Gastrocnemius medialis (tissue), 4 donors: ENCODE measurements at regions not wholly inside any gene's neighbourhood (a gene's known extent, or its start where the extent isn't known, plus 50 kb on each side); places are given as distances from the start of the nearest gene placed in this dataset.

Source experiments
- ATAC-seq, 2 donors: fragments of 150-250 bp; one replicate each; pipeline ENCODE4 v1.9.1; 2016
- DNase-seq, 2 donors: peaks; one replicate each; pipeline ENCODE4 v3.0.0-alpha.2; 2019
- H3K27ac ChIP-seq, 4 donors: fragments of 200-600 bp; sonication (generic); 1 replicate in 1 of 4; 2 replicates in 3 of 4; pipeline ENCODE4 v1.5.1; 2016 to 2018; ENCODE audit warnings: mild to moderate bottlenecking in 2 of 4, moderate library complexity in 1 of 4
- H3K27me3 ChIP-seq, 3 donors: fragments of 200-600 bp; sonication (generic) in 2 of 3; 1 replicate in 1 of 3; 2 replicates in 2 of 3; pipeline versions ENCODE4 v1.5.1 to v1.6.0; 2016 to 2019; ENCODE audit warnings: mild to moderate bottlenecking in 1 of 3, moderate library complexity in 1 of 3
- H3K36me3 ChIP-seq, 2 donors: fragments of 200-600 bp; sonication (generic) in 1 of 2; one replicate each; pipeline ENCODE4 v1.5.1; 2017 to 2018
- H3K4me1 ChIP-seq, 2 donors: fragments of 200-600 bp; sonication (generic) in 1 of 2; one replicate each; pipeline ENCODE4 v1.5.1; 2016 to 2017; ENCODE audit warnings: mild to moderate bottlenecking in 2 of 2
- H3K4me3 ChIP-seq, 4 donors: fragments of 200-600 bp; sonication (generic) in 3 of 4; 1 replicate in 1 of 4; 2 replicates in 3 of 4; pipeline ENCODE4 v1.5.1; 2016 to 2019; ENCODE audit warnings: mild to moderate bottlenecking in 2 of 4
- H3K9me3 ChIP-seq, 3 donors: fragments of 200-600 bp; sonication (generic) in 2 of 3; 1 replicate in 1 of 3; 2 replicates in 2 of 3; pipeline ENCODE4 v1.5.1; 2016 to 2019
- CTCF ChIP-seq, 5 experiments: fragments of 450-650 bp in 3 of 5; fragments of 200-600 bp in 2 of 5; sonication (generic) in 2 of 5; IDR thresholded peaks in 4 of 5; conservative IDR thresholded peaks in 1 of 5; 1 replicate in 4 of 5; 2 replicates in 1 of 5; pipeline ENCODE4 v1.5.1; 2016 to 2019; ENCODE audit warnings: antibody characterized with exemption in 5 of 5, mild to moderate bottlenecking in 3 of 5, moderate library complexity in 3 of 5
- POLR2A ChIP-seq, 2 donors: fragments of 450-650 bp; IDR thresholded peaks; one replicate each; pipeline ENCODE4 v1.6.1; 2017; ENCODE audit warnings: antibody characterized with exemption in 2 of 2, mild to moderate bottlenecking in 2 of 2, moderate library complexity in 2 of 2
- in situ Hi-C, 4 donors: fragments of 200-750 bp; cut with MboI; loops; one replicate each; pipeline versions ENCODE4 v1.15.0 to v1.8.0; 2017; ENCODE audit warnings: low sequenced_read_pairs in 4 of 4
- intact Hi-C: fragments of 100-400 bp; cut with DNase I; formaldehyde crosslinking; loops from one replicate; pipeline ENCODE4 v1.15.1; 2023; ENCODE audit warnings: low total_unique reads

- Histone ChIP-seq H3K4me1 (no peaks in the 10 kb centered on the region), H3K9me3 (no peaks in the 10 kb centered on the region), H3K27ac (no peak overlapping the region), H3K36me3 (no peaks in the 10 kb centered on the region), H3K4me3 (no peak overlapping the region), H3K27me3 (no peaks in the 10 kb centered on the region)
- TF ChIP-seq POLR2A (IDR thresholded peaks at IDR 0.05) (no peak), CTCF (IDR thresholded peaks at IDR 0.05 in 4 of 5, conservative IDR thresholded peaks at IDR 0.05 in 1 of 5) (no peak)
- intact Hi-C loops = no loop called here
- ATAC-seq (no peak), DNase-seq (no peak)
- in situ Hi-C loops = no loop called here
Observed at GRCh38 chr18:66334534-66334933, 269.4 kb downstream of the CDH19 start.

- Histone ChIP-seq H3K27ac (no peak overlapping the region), H3K36me3 (no peaks in the 10 kb centered on the region), H3K4me3 (no peak overlapping the region), H3K4me1 (no peaks in the 10 kb centered on the region), H3K27me3 (no peaks in the 10 kb centered on the region), H3K9me3 (no peaks in the 10 kb centered on the region)
- intact Hi-C loops = no loop called here
- TF ChIP-seq CTCF (IDR thresholded peaks at IDR 0.05 in 4 of 5, conservative IDR thresholded peaks at IDR 0.05 in 1 of 5) (no peak), POLR2A (IDR thresholded peaks at IDR 0.05) (no peak)
- DNase-seq (no peak), ATAC-seq (no peak)
- in situ Hi-C loops = no loop called here
Observed at GRCh38 chr18:66329716-66330115, 274.2 kb downstream of the CDH19 start.

- Histone ChIP-seq H3K27ac (no peak overlapping the region), H3K9me3 (no peaks in the 10 kb centered on the region), H3K4me1 (no peaks in the 10 kb centered on the region), H3K27me3 (no peaks in the 10 kb centered on the region), H3K36me3 (no peaks in the 10 kb centered on the region), H3K4me3 (no peak overlapping the region)
- DNase-seq (no peak), ATAC-seq (no peak)
- no peak for TF ChIP-seq CTCF (IDR thresholded peaks at IDR 0.05 in 4 of 5, conservative IDR thresholded peaks at IDR 0.05 in 1 of 5)
- TF ChIP-seq POLR2A (IDR thresholded peaks at IDR 0.05) = no peak
- in situ Hi-C loops = no loop called here
- intact Hi-C loops = no loop called here
Observed at GRCh38 chr18:66328296-66328878, 275.5 kb downstream of the CDH19 start.

- H3K4me1 ChIP-seq = no peaks in the 10 kb centered on the region
- H3K36me3 ChIP-seq = no peaks in the 10 kb centered on the region
- in situ Hi-C loops = no loop called here
- H3K27ac ChIP-seq = no peak overlapping the region
- TF ChIP-seq POLR2A (IDR thresholded peaks at IDR 0.05) = no peak
- TF ChIP-seq CTCF (IDR thresholded peaks at IDR 0.05 in 4 of 5, conservative IDR thresholded peaks at IDR 0.05 in 1 of 5) = no peak
- no peaks in the 10 kb centered on the region for H3K27me3 ChIP-seq
- ATAC-seq (no peak), DNase-seq (no peak)
- H3K4me3 ChIP-seq = no peak overlapping the region
- intact Hi-C loops = no loop called here
- no peaks in the 10 kb centered on the region for H3K9me3 ChIP-seq
Observed at GRCh38 chr18:66325251-66325650, 278.6 kb downstream of the CDH19 start.

GRCh38 chr18:66324616-66325015 lies 279.3 kb downstream of the CDH19 start:
- H3K36me3 ChIP-seq = no peaks in the 10 kb centered on the region
- no peaks in the 10 kb centered on the region for H3K4me1 ChIP-seq
- intact Hi-C loops = no loop called here
- no peaks in the 10 kb centered on the region for H3K27me3 ChIP-seq
- no peak overlapping the region for H3K4me3 ChIP-seq
- no peak for TF ChIP-seq POLR2A (IDR thresholded peaks at IDR 0.05)
- TF ChIP-seq CTCF (IDR thresholded peaks at IDR 0.05 in 4 of 5, conservative IDR thresholded peaks at IDR 0.05 in 1 of 5) = no peak
- in situ Hi-C loops = no loop called here
- no peak overlapping the region for H3K27ac ChIP-seq
- ATAC-seq = no peak
- DNase-seq = no peak
- no peaks in the 10 kb centered on the region for H3K9me3 ChIP-seq
